HG02981 (cell line): ENCODE measurements at regions not wholly inside any gene's neighbourhood (a gene's known extent, or its start where the extent isn't known, plus 50 kb on each side); places are given as distances from the start of the nearest gene placed in this dataset.

Source experiments
- ATAC-seq: cut with Tn5 transposase; IDR thresholded peaks from one replicate; pipeline ENCODE4 v1.9.1; 2021; ENCODE audit warnings: mild to moderate bottlenecking, moderate library complexity; ENCODE audit not compliant: unreplicated experiment

DNA sequence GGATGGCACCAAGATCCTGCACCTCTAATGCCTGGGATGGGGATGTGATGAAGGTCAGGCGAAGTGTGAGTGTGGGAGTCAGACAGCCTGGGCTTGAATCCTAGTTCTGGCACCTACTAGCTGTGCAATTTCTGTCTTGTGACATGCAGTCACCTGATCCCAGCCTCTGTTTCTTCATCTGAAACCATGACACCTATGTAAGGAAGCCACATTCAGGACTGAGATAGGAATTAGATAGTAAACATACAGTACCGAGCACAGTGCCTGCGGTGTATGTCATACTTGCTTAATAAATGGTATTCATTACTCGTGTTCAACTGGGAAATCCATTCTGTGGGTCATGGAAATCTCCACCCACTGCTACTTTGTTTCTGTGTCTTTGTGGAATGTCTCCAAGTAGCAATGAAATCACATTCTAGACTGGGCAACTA, 140.6 kb upstream of the STC2 start:
- no peak for ATAC-seq

DNA sequence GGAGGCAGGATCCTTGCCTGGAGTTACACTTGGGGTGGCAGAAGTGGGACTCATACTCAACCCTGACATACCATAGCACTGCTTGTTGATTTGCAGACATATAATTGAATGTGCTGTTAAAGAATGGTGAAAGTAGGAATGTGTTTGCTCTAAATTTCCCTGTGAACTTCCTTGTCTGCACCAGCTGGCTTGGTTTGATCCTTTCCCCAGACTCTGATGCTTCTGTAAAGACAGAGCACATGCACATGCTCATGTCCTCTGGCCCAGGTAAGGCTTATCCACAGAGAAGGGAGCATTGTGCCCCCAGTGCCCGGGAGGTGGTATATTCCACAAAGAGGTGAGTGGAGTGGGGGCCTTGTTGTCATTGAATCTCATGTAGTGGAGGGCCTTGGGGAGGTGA, 138.0 kb upstream of the STC2 start:
- no peak for ATAC-seq

DNA sequence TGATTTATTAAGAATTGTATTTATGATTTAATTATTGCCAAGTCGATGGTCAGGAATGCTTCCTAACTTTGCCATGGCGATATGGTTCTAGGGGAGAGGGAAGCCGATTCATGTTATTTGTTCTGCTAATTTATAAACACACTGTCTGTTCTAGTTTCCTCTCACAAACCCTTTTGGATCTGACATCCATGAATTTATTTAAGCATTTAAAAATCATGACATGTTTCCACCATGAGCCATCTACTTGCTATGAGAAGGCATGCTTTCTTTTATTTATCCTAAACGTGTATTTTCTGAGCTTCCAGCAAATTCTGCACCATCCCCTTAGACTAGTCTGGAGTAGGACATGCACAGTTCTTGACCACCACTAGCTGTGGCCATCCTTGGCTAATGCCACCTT, 136.6 kb upstream of the STC2 start:
- no peak for ATAC-seq

DNA sequence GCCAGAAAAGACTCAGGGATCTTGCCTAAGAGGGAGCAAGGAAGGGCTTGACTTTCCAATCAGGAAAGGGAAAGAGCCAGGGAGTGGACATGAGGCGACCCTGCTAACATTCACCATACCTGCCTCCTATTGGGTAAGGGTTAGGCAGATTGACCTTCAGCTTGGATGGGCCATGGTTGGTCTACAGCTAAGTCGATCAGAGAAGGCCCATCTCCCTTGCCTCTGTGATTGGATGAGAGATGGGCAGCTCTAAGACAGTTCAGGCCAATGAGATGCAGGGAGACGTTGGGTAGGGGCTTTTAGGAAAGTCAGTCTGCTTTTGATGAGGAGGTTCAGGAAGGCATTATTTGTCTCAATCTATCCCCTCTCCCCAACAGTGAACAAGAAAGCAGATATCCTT, 135.0 kb upstream of the STC2 start:
- ATAC-seq: no peak

DNA sequence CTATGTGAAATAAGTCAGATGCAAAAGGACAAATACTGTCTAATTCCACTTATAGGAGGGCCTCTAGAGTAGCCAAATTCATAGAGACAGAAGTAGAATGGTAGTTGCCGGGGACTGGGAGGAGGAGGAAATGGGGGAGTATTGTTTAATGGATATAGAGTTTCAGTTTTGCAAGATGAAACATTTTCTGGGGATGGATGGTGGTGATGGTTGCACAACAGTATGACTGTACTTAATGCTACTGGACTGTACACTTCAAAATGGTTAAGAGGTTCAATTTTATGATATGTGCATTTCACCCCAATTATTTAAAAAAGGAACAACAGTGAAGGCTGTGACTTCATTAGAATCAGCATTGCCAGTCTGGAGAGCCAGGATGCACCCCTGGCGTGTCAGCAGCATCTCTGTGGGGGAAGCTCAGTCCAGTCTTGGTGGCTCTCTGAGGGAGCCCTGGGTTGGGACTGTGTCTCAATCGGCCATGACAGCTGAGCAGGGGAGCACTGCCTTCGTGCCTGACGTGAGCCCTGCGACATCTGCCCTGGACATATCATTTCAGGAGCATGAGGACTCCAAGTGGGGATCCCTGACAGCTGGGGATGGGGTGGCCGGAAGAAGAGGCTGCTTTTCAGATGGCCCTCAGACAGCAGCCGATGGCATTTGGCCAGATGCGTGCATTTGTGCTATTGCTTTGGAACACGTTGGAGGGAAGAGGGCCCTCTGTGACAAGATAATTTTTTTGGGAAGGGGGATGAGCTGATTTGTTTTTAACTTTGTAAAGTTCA, 130.8 kb upstream of the STC2 start:
- ATAC-seq: no peak

DNA sequence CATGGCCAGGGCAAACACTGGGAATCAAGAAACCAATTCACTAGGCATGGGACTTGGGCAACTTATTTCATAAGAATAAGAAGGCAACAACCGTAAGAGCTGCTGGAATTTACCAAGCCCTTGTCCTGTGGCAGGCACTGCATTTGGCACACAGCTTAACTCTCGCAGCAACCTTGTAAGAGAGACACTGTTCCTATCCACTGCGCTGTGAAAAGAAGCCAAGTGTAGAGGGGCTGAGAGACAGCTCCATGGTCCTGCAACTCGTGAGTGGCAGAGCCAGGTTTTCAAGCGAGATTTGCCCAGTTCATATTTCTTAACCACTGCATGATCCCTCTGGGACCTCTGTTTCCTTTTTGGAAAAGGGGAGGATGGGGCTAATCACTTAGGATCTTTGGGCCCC, 129.3 kb upstream of the STC2 start:
- ATAC-seq: no peak

GRCh38 chr5:173456751-173457171, 128.5 kb upstream of the STC2 start:
- ATAC-seq: no peak

- ATAC-seq: no peak
These were observed 128.0 kb upstream of the STC2 start for GRCh38 chr5:173456181-173456580.

- no peak for ATAC-seq
These were observed 127.4 kb upstream of the STC2 start for GRCh38 chr5:173455599-173455957.

GRCh38 chr5:173454736-173455598, 126.8 kb upstream of the STC2 start:
- no peak for ATAC-seq

GRCh38 chr5:173454361-173454735, 126.1 kb upstream of the STC2 start:
- ATAC-seq: no peak

- ATAC-seq: no peak
These were observed 125.0 kb upstream of the STC2 start for GRCh38 chr5:173453167-173453566.

- no peak for ATAC-seq
These were observed 124.1 kb upstream of the STC2 start for GRCh38 chr5:173452119-173452905.

- ATAC-seq: no peak
These were observed 123.4 kb upstream of the STC2 start for GRCh38 chr5:173451651-173452050.

GRCh38 chr5:173451031-173451430, 122.8 kb upstream of the STC2 start:
- ATAC-seq: no peak

- ATAC-seq: no peak
These were observed 122.0 kb upstream of the STC2 start for GRCh38 chr5:173450188-173450587.

DNA sequence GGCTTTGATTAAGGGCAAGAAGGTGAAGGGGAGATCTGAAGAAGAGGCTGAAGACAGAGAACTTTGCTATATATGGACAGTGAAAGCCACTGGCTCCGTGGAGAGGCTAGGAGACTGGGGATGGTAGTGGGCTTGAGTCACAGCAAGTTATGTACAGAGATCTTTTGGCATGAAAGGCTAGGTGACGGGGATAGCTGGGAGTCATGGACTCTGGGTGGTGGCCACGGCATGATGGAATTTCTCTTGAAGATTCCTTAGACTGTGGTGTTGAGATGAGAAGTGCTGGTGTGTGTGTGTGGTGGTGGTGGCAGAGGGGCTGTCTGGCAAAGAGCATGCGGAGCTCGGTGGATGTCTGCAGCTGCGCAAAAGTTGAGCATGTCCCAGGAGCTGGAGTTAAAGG, 120.6 kb upstream of the STC2 start:
- ATAC-seq: no peak

DNA sequence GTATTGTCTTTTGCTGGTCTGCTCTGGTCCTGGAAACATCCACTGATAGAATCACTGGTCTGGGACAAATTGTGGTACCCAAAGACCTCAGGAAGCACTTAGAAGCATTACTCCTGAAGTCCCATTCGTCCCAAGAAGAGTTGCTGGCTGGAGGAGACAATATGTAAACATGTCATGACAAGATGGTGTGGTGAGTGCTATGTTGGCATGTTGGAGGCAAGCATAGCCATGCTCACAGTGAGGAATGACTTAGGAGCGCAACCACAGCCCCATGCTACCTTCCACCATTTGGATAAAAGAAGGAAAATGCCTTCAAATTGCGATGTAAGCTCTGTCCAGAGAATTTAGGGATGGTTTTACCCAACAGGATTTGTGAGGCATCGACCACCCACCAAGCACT, 115.8 kb upstream of the STC2 start:
- no peak for ATAC-seq

DNA sequence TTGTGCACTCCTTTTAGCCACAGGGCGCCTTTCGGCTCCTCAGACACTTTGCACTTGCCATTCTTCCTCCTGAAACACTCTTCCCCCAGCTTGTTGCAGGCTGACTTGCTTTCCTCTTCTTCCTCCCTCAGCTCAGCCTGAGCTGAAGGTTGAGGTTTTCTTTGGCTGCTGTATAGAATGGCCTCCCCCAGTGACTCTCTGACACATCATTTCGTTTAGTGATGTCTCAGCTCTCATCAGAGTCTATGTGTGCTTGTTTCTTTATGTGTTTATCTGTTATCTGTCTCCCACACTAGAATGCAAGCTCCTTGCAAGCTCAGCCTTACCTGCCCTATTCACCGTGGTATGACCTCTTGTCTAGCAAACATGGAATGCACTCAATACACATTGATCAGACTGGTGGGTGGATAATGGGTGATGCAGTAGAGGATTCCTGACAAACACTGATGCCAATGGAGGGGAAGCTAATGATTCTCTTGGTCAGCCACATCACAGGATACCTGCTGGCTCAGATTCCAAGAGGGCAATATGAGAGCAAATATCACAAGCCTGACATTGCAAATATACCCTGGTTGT, 112.9 kb upstream of the STC2 start:
- ATAC-seq: no peak

- no peak for ATAC-seq
These were observed 110.7 kb upstream of the STC2 start for GRCh38 chr5:173438951-173439350.

- ATAC-seq: no peak
These were observed 107.2 kb upstream of the STC2 start for GRCh38 chr5:173435447-173435846.
